SK-MEL-5 (cell line): ENCODE measurements at regions not wholly inside any gene's neighbourhood (a gene's known extent, or its start where the extent isn't known, plus 50 kb on each side); places are given as distances from the start of the nearest gene placed in this dataset.
"Not testable (repeated sequence)": the region's sequence is repeated elsewhere in the genome, so short reads cannot be mapped to it uniquely, and the experiment has no call there.

Experiments
- DNase-seq: peaks from one replicate; pipeline ENCODE4 v3.0.0-alpha.2; 2016; ENCODE audit warnings: low read depth, low spot score
- in situ Hi-C: cut with HindIII; loops from 2 replicates; pipeline ENCODE4 v1.10.0; 2016; ENCODE audit warnings: low sequenced_read_pairs, high pct_unique_total_duplicates, low pct_unique_long_range_greater_than_20kb

DNA sequence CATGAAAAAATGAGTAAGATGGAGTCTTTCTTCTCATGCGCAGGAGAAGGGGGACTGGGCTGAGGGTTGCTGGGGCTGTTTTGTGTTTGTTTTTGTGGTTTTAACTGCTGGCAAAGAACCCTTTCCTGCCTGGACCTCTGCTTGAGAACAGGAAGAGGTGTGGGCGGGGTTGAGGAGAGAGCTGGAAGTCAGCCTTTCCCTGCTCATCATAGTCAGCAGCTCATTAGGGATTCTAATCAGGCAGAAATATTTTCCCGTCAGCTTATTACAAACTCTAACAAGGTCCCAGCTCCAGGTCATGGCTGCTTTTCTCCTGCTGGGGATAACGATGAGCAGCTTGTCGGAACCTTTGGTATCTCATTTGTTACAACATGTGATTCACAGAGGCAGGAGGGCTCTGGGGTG, 185.0 kb upstream of the NRXN3 start:
- in situ Hi-C loops: no loop called here
- DNase-seq: no peak

- in situ Hi-C loops: no loop called here
- DNase-seq: no peak
These were observed 183.4 kb upstream of the NRXN3 start for GRCh38 chr14:77986773-77987172.

GRCh38 chr14:77988096-77988870, 181.9 kb upstream of the NRXN3 start:
- DNase-seq: no peak
- in situ Hi-C loops: no loop called here

DNA sequence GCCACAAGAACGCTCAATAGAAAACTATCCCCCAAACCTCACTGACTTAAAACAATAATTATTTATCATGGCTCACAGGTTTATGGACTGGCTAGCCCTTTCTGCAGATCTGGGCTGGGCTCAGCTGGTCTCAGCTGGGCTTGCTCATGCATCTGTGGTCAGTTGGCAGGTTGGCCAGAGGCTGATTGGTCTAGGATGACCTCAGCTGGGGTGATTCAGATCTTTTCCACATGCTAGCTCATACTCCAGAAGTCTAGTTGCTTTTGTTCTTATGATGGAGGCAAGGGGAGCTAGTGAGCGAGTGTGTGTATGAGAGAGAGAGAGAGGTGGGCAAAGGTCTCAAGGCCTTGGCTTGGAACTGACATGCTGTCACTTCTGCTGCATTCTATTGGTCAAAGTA, 181.2 kb upstream of the NRXN3 start:
- in situ Hi-C loops: no loop called here
- DNase-seq: no peak

DNA sequence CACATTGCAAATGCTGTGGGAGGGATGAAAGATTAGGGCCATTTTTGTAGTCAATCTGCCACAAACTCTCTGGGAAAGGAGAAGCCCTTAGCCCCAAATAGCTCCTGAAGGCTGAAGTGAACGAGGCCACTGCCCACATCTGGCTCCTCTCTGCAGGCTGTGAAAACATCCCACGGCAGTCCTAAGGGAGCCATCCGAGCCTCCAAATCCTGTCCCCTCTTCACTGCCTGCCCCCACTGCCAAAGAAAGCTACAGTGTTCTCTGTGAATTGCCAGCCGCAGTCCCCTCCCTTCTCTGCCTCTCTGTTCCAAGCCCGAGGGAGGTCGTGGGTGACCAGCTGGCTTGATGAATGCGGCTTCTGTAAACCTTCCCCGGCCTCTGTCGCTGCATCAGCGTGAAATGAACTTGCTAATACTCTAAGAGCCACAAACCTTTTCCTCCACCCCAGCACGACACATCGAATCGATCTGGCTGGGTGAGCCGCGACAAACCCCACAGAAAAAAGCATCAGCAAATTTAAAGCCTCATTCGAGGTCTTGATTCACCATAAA, 180.7 kb upstream of the NRXN3 start:
- peak; percentile 32 for DNase-seq
- in situ Hi-C loops: no loop called here

DNA sequence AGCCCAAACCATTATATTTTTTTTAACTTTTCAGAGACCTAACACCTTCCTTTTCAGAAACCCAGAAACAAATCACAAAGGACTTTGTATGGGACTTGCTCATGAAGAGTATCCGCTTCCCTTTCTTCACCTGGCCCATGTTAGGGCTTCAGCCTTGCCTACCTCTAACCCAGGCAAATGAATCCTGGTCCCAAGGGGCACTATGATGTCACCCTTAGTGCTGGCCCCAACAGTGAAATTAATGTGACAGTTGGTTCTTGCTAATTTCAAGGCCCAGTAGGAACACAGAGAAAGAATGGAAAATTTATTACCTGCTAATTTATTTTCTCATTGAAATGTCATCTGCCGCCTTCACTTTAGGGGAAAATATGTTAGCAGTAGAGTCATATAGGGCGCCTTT, 179.8 kb upstream of the NRXN3 start:
- no peak for DNase-seq
- in situ Hi-C loops: no loop called here

- in situ Hi-C loops: no loop called here
- peak; percentile 49 for DNase-seq
These were observed 178.9 kb upstream of the NRXN3 start for GRCh38 chr14:77991128-77991772.

- in situ Hi-C loops: no loop called here
- peak; percentile 4 for DNase-seq
These were observed 164.8 kb upstream of the NRXN3 start for GRCh38 chr14:78005325-78005724.

GRCh38 chr14:78007160-78007559, 163.0 kb upstream of the NRXN3 start:
- in situ Hi-C loops: no loop called here

GRCh38 chr14:78010688-78011087, 159.5 kb upstream of the NRXN3 start:
- DNase-seq: no peak
- in situ Hi-C loops: no loop called here

More at GRCh38 chr14:78007160-78007559, 163.0 kb upstream of the NRXN3 start:
- no peak for DNase-seq

GRCh38 chr14:78013911-78014310, 156.3 kb upstream of the NRXN3 start:
- in situ Hi-C loops, DNase-seq: not testable (repeated sequence)

- in situ Hi-C loops: no loop called here
- no peak for DNase-seq
These were observed 153.6 kb upstream of the NRXN3 start for GRCh38 chr14:78016532-78016931.

- no peak for DNase-seq
- in situ Hi-C loops: no loop called here
These were observed 151.9 kb upstream of the NRXN3 start for GRCh38 chr14:78018283-78018682.

- DNase-seq: peak; percentile 82
- in situ Hi-C loops: no loop called here
These were observed 148.1 kb upstream of the NRXN3 start for GRCh38 chr14:78022059-78022458.

- in situ Hi-C loops: no loop called here
These were observed 147.1 kb upstream of the NRXN3 start for GRCh38 chr14:78023112-78023511.

GRCh38 chr14:78028471-78028870, 141.7 kb upstream of the NRXN3 start:
- in situ Hi-C loops: no loop called here
- no peak for DNase-seq

More at GRCh38 chr14:78023112-78023511, 147.1 kb upstream of the NRXN3 start:
- DNase-seq: no peak

- in situ Hi-C loops: no loop called here
These were observed 140.4 kb upstream of the NRXN3 start for GRCh38 chr14:78029601-78030372.

GRCh38 chr14:78043349-78043748, 126.8 kb upstream of the NRXN3 start:
- no peak for DNase-seq
- in situ Hi-C loops: no loop called here

More at GRCh38 chr14:78029601-78030372, 140.4 kb upstream of the NRXN3 start:
- no peak for DNase-seq
